PC-9 (cell line): ENCODE measurements at regions not wholly inside any gene's neighbourhood (a gene's known extent, or its start where the extent isn't known, plus 50 kb on each side); places are given as distances from the start of the nearest gene placed in this dataset.

Experiments used
- EZH2 ChIP-seq: fragments of 200-600 bp; sonication (generic); IDR thresholded peaks from 2 replicates; pipeline ENCODE4 v1.8.0; 2017; ENCODE audit warnings: antibody characterized with exemption, low read depth
- TF ChIP-seq, protein P1 (sequence below): fragments of 200-600 bp; sonication (generic); conservative IDR thresholded peaks from 2 replicates; pipeline ENCODE4 v1.6.1; 2017; ENCODE audit warnings: mixed run types, antibody characterized with exemption, mild to moderate bottlenecking, moderate library complexity

DNA sequence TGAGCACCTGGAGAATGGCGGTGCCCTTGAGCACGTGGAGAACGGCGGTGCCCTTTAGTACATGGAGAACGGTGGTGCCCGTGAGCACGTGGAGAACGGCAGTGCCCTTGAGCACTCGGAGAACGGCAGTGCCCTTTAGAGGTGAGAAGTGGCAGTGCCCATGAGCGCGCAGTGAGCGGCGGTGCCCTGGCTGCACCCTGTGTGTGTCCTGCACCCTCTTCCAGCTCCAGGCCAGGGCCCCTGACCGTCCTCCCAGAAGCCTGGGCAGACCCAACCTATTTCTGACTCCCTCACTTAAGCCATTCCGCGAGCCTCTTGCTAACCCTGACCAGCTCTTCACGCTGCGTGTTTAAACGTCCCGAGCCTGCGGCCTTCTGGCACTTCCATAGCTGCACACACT lies 151.3 kb downstream of the DLL1 start:
- TF ChIP-seq, protein P1, sequence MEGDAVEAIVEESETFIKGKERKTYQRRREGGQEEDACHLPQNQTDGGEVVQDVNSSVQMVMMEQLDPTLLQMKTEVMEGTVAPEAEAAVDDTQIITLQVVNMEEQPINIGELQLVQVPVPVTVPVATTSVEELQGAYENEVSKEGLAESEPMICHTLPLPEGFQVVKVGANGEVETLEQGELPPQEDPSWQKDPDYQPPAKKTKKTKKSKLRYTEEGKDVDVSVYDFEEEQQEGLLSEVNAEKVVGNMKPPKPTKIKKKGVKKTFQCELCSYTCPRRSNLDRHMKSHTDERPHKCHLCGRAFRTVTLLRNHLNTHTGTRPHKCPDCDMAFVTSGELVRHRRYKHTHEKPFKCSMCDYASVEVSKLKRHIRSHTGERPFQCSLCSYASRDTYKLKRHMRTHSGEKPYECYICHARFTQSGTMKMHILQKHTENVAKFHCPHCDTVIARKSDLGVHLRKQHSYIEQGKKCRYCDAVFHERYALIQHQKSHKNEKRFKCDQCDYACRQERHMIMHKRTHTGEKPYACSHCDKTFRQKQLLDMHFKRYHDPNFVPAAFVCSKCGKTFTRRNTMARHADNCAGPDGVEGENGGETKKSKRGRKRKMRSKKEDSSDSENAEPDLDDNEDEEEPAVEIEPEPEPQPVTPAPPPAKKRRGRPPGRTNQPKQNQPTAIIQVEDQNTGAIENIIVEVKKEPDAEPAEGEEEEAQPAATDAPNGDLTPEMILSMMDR, result no peak
- TF ChIP-seq EZH2, result no peak
